SK-N-SH (cell line): ENCODE measurements at regions not wholly inside any gene's neighbourhood (a gene's known extent, or its start where the extent isn't known, plus 50 kb on each side); places are given as distances from the start of the nearest gene placed in this dataset.

Source experiments
- CTCF ChIA-PET: fragments of 300-600, 350-600 bp; formaldehyde crosslinking; extraction: SDS; loops from one replicate; lab custom pipeline; 2021; lab: Yijun Ruan, JAX
- POLR2A ChIA-PET: fragments of 350-600 bp; sonication (Branson Sonifier 250); formaldehyde crosslinking; extraction: SDS; loops from one replicate; lab custom pipeline; 2020; ENCODE audit warnings: antibody characterized with exemption, inconsistent platforms; lab: Yijun Ruan, JAX
- DNase-seq: peaks from one replicate; pipeline ENCODE4 v3.0.0; 2012
- H2AFZ ChIP-seq: fragments of 200-600 bp; sonication (generic); 2 replicates; pipeline ENCODE4 v1.8.1; 2016; ENCODE audit warnings: antibody characterized with exemption, mild to moderate bottlenecking, low read depth
- H3F3A ChIP-seq: fragments of 200-600 bp; sonication (generic); replicated peaks from 2 replicates; pipeline ENCODE3; 2016; ENCODE audit warnings: antibody characterized with exemption, mild to moderate bottlenecking; ENCODE audit not compliant: insufficient read depth
- H3K27ac ChIP-seq, 2 experiments: fragments of 200-500 bp in 1 of 2; fragments of 200-600 bp in 1 of 2; sonication (Bioruptor generic) in 1 of 2; sonication (generic), shearing (Covaris generic) in 1 of 2; 2 replicates each; pipeline versions ENCODE4 v1.5.1 to v1.6.1; 2014 to 2016; ENCODE audit warnings: low read depth in 2 of 2, inconsistent platforms in 1 of 2, low read length in 1 of 2, mild to moderate bottlenecking in 1 of 2, mixed read lengths in 1 of 2
- H3K27me3 ChIP-seq: fragments of 200-600 bp; sonication (generic), shearing (Covaris generic); 2 replicates; pipeline ENCODE4 v1.6.1; 2016; ENCODE audit warnings: mixed run types; ENCODE audit not compliant: insufficient read depth
- H3K36me3 ChIP-seq, 2 experiments: fragments of 200-500 bp in 1 of 2; fragments of 200-600 bp in 1 of 2; sonication (Bioruptor generic) in 1 of 2; sonication (generic) in 1 of 2; replicated peaks in 1 of 2; 2 replicates each; pipeline versions ENCODE3 to v1.5.1; 2014 to 2016; ENCODE audit warnings: low read length in 1 of 2, mild to moderate bottlenecking in 1 of 2; ENCODE audit not compliant: insufficient read depth in 2 of 2, control insufficient read depth in 1 of 2
- H3K4me1 ChIP-seq, 2 experiments: fragments of 200-500 bp in 1 of 2; fragments of 200-600 bp in 1 of 2; sonication (Bioruptor generic) in 1 of 2; sonication (generic), shearing (Covaris generic) in 1 of 2; 2 replicates each; pipeline versions ENCODE4 v1.5.1 to v1.6.1; 2014 to 2016; ENCODE audit warnings: low read depth in 1 of 2, low read length in 1 of 2, mixed run types in 1 of 2; ENCODE audit not compliant: insufficient read depth in 2 of 2, control insufficient read depth in 1 of 2
- H3K4me2 ChIP-seq: fragments of 200-600 bp; sonication (generic), shearing (Covaris generic); 2 replicates; pipeline ENCODE4 v1.6.1; 2017; ENCODE audit warnings: mixed run types
- H3K4me3 ChIP-seq, 2 experiments: fragments of 200-500 bp in 1 of 2; fragments of 200-600 bp in 1 of 2; sonication (Bioruptor generic) in 1 of 2; sonication (generic), shearing (Covaris generic) in 1 of 2; 2 replicates each; pipeline versions ENCODE4 v1.5.1 to v1.8.1; 2014 to 2016; ENCODE audit warnings: low read depth in 2 of 2, inconsistent platforms in 1 of 2, low read length in 1 of 2, mild to moderate bottlenecking in 1 of 2, mixed read lengths in 1 of 2, moderate library complexity in 1 of 2
- H3K79me2 ChIP-seq: fragments of 200-600 bp; sonication (generic); 2 replicates; pipeline ENCODE4 v1.8.1; 2017; ENCODE audit warnings: mild to moderate bottlenecking; ENCODE audit not compliant: insufficient read depth
- H3K9ac ChIP-seq: fragments of 200-600 bp; sonication (generic); 2 replicates; pipeline ENCODE4 v1.6.1; 2017; ENCODE audit warnings: mixed run types
- H3K9me2 ChIP-seq: fragments of 200-600 bp; sonication (generic); 2 replicates; pipeline ENCODE4 v1.6.1; 2017; ENCODE audit warnings: mixed run types
- H3K9me3 ChIP-seq: fragments of 200-600 bp; sonication (generic); 2 replicates; pipeline ENCODE4 v1.6.1; 2017; ENCODE audit warnings: mixed run types, mild to moderate bottlenecking, moderate library complexity
- H4K20me1 ChIP-seq: fragments of 200-600 bp; sonication (generic); 2 replicates; pipeline ENCODE4 v1.6.1; 2017; ENCODE audit warnings: mild to moderate bottlenecking, mixed run types; ENCODE audit not compliant: insufficient read depth
- CTCF ChIP-seq: fragments of 200-600 bp; sonication (generic); IDR thresholded peaks from 2 replicates; pipeline ENCODE4 v1.6.1; 2017; ENCODE audit warnings: antibody characterized with exemption, mild to moderate bottlenecking, moderate library complexity
- ELF1 ChIP-seq: IDR thresholded peaks from 2 replicates; pipeline ENCODE4 v1.4.0; 2012
- EP300 ChIP-seq, 2 experiments: IDR thresholded peaks; 2 replicates each; pipeline versions ENCODE4 v1.4.0 to v1.6.1; 2012; ENCODE audit warnings: borderline replicate concordance in 1 of 2, low read depth in 1 of 2, low read length in 1 of 2
- FOSL2 ChIP-seq: IDR thresholded peaks from 2 replicates; pipeline ENCODE4 v1.4.0; 2012; ENCODE audit warnings: low read depth, mild to moderate bottlenecking, moderate library complexity, borderline replicate concordance
- FOXM1 ChIP-seq: IDR thresholded peaks from 2 replicates; pipeline ENCODE4 v1.4.0; 2012; ENCODE audit warnings: low read depth, mild to moderate bottlenecking
- GATA2 ChIP-seq: sonication (generic); formaldehyde crosslinking; IDR thresholded peaks from 2 replicates; pipeline ENCODE4 v1.5.0; 2020; ENCODE audit warnings: mild to moderate bottlenecking, missing genetic modification reagents
- JUND ChIP-seq: IDR thresholded peaks from 2 replicates; pipeline ENCODE4 v1.4.0; 2012
- NFIC ChIP-seq: IDR thresholded peaks from 2 replicates; pipeline ENCODE4 v1.4.0; 2012; ENCODE audit warnings: borderline replicate concordance
- RAD21 ChIP-seq: IDR thresholded peaks from 2 replicates; pipeline ENCODE4 v1.6.1; 2012; ENCODE audit warnings: mild to moderate bottlenecking, low read length
- RCOR1 ChIP-seq: fragments of 150-350 bp; IDR thresholded peaks from 2 replicates; pipeline ENCODE4 v1.6.1; 2017; ENCODE audit warnings: antibody characterized with exemption, low read length
- REST ChIP-seq: IDR thresholded peaks from 2 replicates; pipeline ENCODE4 v1.6.1; 2012; ENCODE audit warnings: mild to moderate bottlenecking, low read depth, low read length, moderate library complexity
- RFX5 ChIP-seq: IDR thresholded peaks from 2 replicates; pipeline ENCODE4 v1.6.1; 2012; ENCODE audit warnings: mild to moderate bottlenecking, improper control_type of control experiment, low read length
- SIN3A ChIP-seq: IDR thresholded peaks from 2 replicates; pipeline ENCODE4 v1.6.1; 2012; ENCODE audit warnings: low read depth, mild to moderate bottlenecking, low read length, moderate library complexity, borderline replicate concordance
- SMC3 ChIP-seq: IDR thresholded peaks from 2 replicates; pipeline ENCODE4 v1.6.1; 2012; ENCODE audit warnings: low read depth, low read length, improper control_type of control experiment
- TCF12 ChIP-seq: IDR thresholded peaks from 2 replicates; pipeline ENCODE4 v1.4.0; 2012
- USF2 ChIP-seq: fragments of 150-350 bp; IDR thresholded peaks from 2 replicates; pipeline ENCODE4 v1.6.1; 2017; ENCODE audit warnings: antibody characterized with exemption, low read length, low read depth, borderline replicate concordance
- WGBS: methylation state at CpG from one replicate; pipeline ENCODE4 v1.1.6; 2017; ENCODE audit warnings: low lambda C conversion rate; 5-methylcytosine and 5-hydroxymethylcytosine counted together
- TF ChIP-seq, protein P1 (sequence below): IDR thresholded peaks from 2 replicates; pipeline ENCODE4 v1.4.0; 2012; ENCODE audit warnings: low read depth

DNA sequence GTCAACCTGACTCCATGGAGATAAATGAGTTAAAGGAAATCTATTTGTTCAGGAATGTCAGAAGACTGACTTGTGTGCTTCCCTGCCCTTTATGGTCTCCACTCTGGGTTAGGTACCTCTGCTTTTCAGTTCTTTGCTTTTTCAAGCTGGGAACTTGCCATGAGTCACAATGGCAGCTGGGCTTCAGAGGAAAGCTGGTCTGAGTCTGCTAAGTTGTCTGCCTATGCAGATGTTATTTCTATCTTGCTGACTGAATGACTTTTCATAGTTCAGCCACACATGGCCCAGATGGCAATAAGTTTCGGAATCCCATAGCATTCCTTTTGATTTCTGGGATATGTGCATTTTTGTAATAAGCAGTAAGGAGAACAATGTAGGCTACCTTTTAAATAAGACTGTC lies 337.9 kb upstream of the FGF13 start:
- ChIA-PET POLR2A (no interaction called here), CTCF (no interaction called here)
- no peak for TF ChIP-seq RAD21
- TF ChIP-seq ELF1, result no peak
- TF ChIP-seq FOXM1, result no peak
- TF ChIP-seq, protein P1, sequence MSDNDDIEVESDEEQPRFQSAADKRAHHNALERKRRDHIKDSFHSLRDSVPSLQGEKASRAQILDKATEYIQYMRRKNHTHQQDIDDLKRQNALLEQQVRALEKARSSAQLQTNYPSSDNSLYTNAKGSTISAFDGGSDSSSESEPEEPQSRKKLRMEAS, result no peak
- TF ChIP-seq SIN3A, result no peak
- Histone ChIP-seq H3K36me3 (no peaks in the 10 kb centered on the region), H3K9me2 (no peaks in the 10 kb centered on the region), H3F3A (no peaks in the 10 kb centered on the region), H3K4me1 (no peaks in the 10 kb centered on the region), H3K9me3 (no peaks in the 10 kb centered on the region), H2AFZ (no peak overlapping the region), H3K27ac (no peak overlapping the region), H3K4me3 (no peak overlapping the region), H3K79me2 (no peaks in the 10 kb centered on the region), H4K20me1 (no peaks in the 10 kb centered on the region), H3K4me2 (no peak overlapping the region), H3K9ac (no peak overlapping the region), H3K27me3 (no peaks in the 10 kb centered on the region)
- DNase-seq, result no peak
- 0% methylated on average over 1 of the region's 1 CpG for WGBS

DNA sequence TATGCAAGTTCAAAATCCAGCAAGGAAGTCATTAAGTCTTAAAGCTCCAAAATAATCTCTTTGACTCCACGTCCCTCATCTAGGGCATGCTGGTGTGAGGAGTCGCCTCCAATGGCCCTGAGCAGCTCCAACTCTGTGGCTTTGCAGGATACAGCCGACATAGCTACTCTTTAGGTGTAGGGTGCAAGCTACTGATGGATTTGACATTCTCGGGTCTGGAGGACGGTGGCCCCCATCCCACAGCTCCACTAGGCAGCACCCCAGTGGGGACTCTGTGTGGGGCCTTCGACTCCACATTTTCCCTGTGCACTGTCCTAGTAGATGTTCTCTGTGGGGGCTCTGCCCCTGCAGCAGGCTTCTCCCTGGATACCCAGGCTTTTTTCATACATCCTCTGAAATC lies 333.2 kb upstream of the FGF13 start:
- Histone ChIP-seq H3K79me2 (no peaks in the 10 kb centered on the region), H3K36me3 (no peaks in the 10 kb centered on the region), H3K27ac (no peak overlapping the region), H2AFZ (no peak overlapping the region), H3K9ac (no peak overlapping the region), H3K4me2 (no peak overlapping the region), H3F3A (no peaks in the 10 kb centered on the region), H3K9me2 (no peaks in the 10 kb centered on the region), H3K27me3 (no peaks in the 10 kb centered on the region), H3K4me3 (no peak overlapping the region), H3K4me1 (no peaks in the 10 kb centered on the region), H3K9me3 (no peaks in the 10 kb centered on the region), H4K20me1 (no peaks in the 10 kb centered on the region)
- 3% methylated on average over 6 of the region's 6 CpGs for WGBS
- DNase-seq, result no peak
- no peak for TF ChIP-seq USF2
- no peak for TF ChIP-seq RAD21
- TF ChIP-seq TCF12, result no peak
- TF ChIP-seq CTCF, result no peak
- no peak for TF ChIP-seq RFX5
- TF ChIP-seq FOSL2, result no peak
- TF ChIP-seq GATA2 (CRISPR knock-in tag), result no peak
- no peak for TF ChIP-seq NFIC
- TF ChIP-seq SMC3, result no peak
- TF ChIP-seq REST, result no peak
- no peak for TF ChIP-seq EP300 (IDR thresholded peaks at IDR 0.05; ENCODE audit: borderline replicate concordance in 1 of 2, low read depth in 1 of 2, low read length in 1 of 2)
- TF ChIP-seq RCOR1, result no peak
- TF ChIP-seq JUND, result no peak
- CTCF ChIA-PET, result no interaction called here
- POLR2A ChIA-PET, result no interaction called here
